ENCODE measurements at regions not wholly inside any gene's neighbourhood (a gene's known extent, or its start where the extent isn't known, plus 50 kb on each side); places are given as distances from the start of the nearest gene placed in this dataset.

GRCh38 chr18:60664736-60665135 lies 292.2 kb upstream of the MC4R start:
- no peak for DNase-seq

GRCh38 chr18:60667016-60667415 lies 294.4 kb upstream of the MC4R start:
- DNase-seq: no peak

- DNase-seq: no peak
Measured at GRCh38 chr18:60668583-60668982, 296.0 kb upstream of the MC4R start.

- no peak for DNase-seq
Measured at GRCh38 chr18:60669938-60670337, 297.4 kb upstream of the MC4R start.

GRCh38 chr18:60671021-60671420 lies 298.4 kb upstream of the MC4R start:
- no peak for DNase-seq

- no peak for DNase-seq
Measured at GRCh38 chr18:60675126-60675525, 302.6 kb upstream of the MC4R start.

- DNase-seq: no peak
Measured at GRCh38 chr18:60675801-60676200, 303.2 kb upstream of the MC4R start.

GRCh38 chr18:60676815-60677214 lies 304.2 kb upstream of the MC4R start:
- DNase-seq: no peak

- DNase-seq: peak; percentile 3
Measured at GRCh38 chr18:60684843-60685513, 312.4 kb upstream of the MC4R start.

- no peak for DNase-seq
Measured at GRCh38 chr18:60686142-60686541, 313.6 kb upstream of the MC4R start.

- DNase-seq: no peak
Measured at GRCh38 chr18:60691061-60691460, 318.5 kb upstream of the MC4R start.

GRCh38 chr18:60693426-60693825 lies 320.9 kb upstream of the MC4R start:
- DNase-seq: no peak

- DNase-seq: no peak
Measured at GRCh38 chr18:60698901-60699300, 326.3 kb upstream of the MC4R start.

GRCh38 chr18:60722742-60723141 lies 350.2 kb upstream of the MC4R start:
- DNase-seq: no peak

- DNase-seq: no peak
Measured at GRCh38 chr18:60732143-60732542, 359.6 kb upstream of the MC4R start.

GRCh38 chr18:60739212-60739611 lies 366.6 kb upstream of the MC4R start:
- DNase-seq: no peak

- no peak for DNase-seq
Measured at GRCh38 chr18:60740313-60740712, 367.7 kb upstream of the MC4R start.

GRCh38 chr18:60746491-60746890 lies 373.9 kb upstream of the MC4R start:
- DNase-seq: no peak

- no peak for DNase-seq
Measured at GRCh38 chr18:60746919-60747318, 374.3 kb upstream of the MC4R start.

GRCh38 chr18:60753753-60754152 lies 381.2 kb upstream of the MC4R start:
- DNase-seq: no peak

- DNase-seq: no peak
Measured at GRCh38 chr18:60754413-60755009, 381.9 kb upstream of the MC4R start.

- DNase-seq: no peak
Measured at GRCh38 chr18:60755134-60755533, 382.6 kb upstream of the MC4R start.

GRCh38 chr18:60775978-60776377 lies 403.4 kb upstream of the MC4R start:
- no peak for DNase-seq

- DNase-seq: no peak
Measured at GRCh38 chr18:60784161-60784560, 411.6 kb upstream of the MC4R start.

GRCh38 chr18:60794802-60795201 lies 422.2 kb upstream of the MC4R start:
- no peak for DNase-seq

Measured in hindlimb muscle (tissue), 1 donor.